ENCODE measurements at regions not wholly inside any gene's neighbourhood (a gene's known extent, or its start where the extent isn't known, plus 50 kb on each side); places are given as distances from the start of the nearest gene placed in this dataset.

DNA sequence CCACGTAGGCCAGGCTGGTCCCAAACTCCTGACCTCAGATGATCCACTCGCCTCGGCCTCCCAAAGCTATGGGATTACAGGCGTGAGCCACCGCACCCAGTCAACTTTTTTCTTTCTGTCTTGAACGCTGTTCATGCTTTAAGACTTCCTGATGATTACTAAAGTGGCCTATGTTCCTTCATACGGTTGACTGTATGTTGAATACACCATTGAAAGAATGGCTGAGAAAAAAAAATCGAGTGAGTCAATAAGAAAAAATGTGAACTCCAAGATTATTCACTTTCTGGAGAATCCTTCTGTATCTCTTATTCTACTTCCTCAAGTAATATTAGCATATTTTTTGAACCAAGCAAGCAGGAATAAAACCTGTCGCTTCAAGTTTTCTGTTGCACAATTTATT is 955.0 kb downstream of the GATA3 start:
- CTCF ChIA-PET = interaction anchor here (0.7 kb wide), 1 partner anchor 1253 kb away, joined by 3 read pairs; no protein-coding TSS in a partner anchor

GRCh38 chr10:9010093-9010492 is 955.6 kb downstream of the GATA3 start:
- no peak overlapping the region for H3K27ac ChIP-seq
- POLR2A ChIA-PET (ENCODE audit: low non-redundant PET) = no interaction called here
- TF ChIP-seq, protein P1, sequence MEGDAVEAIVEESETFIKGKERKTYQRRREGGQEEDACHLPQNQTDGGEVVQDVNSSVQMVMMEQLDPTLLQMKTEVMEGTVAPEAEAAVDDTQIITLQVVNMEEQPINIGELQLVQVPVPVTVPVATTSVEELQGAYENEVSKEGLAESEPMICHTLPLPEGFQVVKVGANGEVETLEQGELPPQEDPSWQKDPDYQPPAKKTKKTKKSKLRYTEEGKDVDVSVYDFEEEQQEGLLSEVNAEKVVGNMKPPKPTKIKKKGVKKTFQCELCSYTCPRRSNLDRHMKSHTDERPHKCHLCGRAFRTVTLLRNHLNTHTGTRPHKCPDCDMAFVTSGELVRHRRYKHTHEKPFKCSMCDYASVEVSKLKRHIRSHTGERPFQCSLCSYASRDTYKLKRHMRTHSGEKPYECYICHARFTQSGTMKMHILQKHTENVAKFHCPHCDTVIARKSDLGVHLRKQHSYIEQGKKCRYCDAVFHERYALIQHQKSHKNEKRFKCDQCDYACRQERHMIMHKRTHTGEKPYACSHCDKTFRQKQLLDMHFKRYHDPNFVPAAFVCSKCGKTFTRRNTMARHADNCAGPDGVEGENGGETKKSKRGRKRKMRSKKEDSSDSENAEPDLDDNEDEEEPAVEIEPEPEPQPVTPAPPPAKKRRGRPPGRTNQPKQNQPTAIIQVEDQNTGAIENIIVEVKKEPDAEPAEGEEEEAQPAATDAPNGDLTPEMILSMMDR (conservative IDR thresholded peaks at IDR 0.05; ENCODE audit: low read depth) = no peak
- CTCF ChIA-PET = no interaction called here
- DNase-seq (ENCODE audit: low spot score) = no peak

More for the DNA sequence above, 955.0 kb downstream of the GATA3 start:
- H3K27ac ChIP-seq = no peak overlapping the region
- TF ChIP-seq, protein P1 (conservative IDR thresholded peaks at IDR 0.05; ENCODE audit: low read depth) = no peak
- no peak for DNase-seq (ENCODE audit: low spot score)
- POLR2A ChIA-PET (ENCODE audit: low non-redundant PET) = no interaction called here

GRCh38 chr10:9010931-9011670 is 956.6 kb downstream of the GATA3 start:
- TF ChIP-seq, protein P1 (conservative IDR thresholded peaks at IDR 0.05; ENCODE audit: low read depth) = no peak
- CTCF ChIA-PET = no interaction called here
- no peak overlapping the region for H3K27ac ChIP-seq
- POLR2A ChIA-PET (ENCODE audit: low non-redundant PET) = no interaction called here
- no peak for DNase-seq (ENCODE audit: low spot score)

- DNase-seq (ENCODE audit: low spot score) = peak; percentile 21
- ChIA-PET CTCF (interaction anchor here (0.7 to 0.8 kb wide), 2 partner anchors 200 to 603 kb away, joined by 3 to 4 read pairs; no protein-coding TSS in a partner anchor), POLR2A (ENCODE audit: low non-redundant PET) (no interaction called here)
- TF ChIP-seq, protein P1 (conservative IDR thresholded peaks at IDR 0.05; ENCODE audit: low read depth) = no peak
- H3K27ac ChIP-seq = no peak overlapping the region
Measured at GRCh38 chr10:9012312-9012711, 957.8 kb downstream of the GATA3 start.

DNA sequence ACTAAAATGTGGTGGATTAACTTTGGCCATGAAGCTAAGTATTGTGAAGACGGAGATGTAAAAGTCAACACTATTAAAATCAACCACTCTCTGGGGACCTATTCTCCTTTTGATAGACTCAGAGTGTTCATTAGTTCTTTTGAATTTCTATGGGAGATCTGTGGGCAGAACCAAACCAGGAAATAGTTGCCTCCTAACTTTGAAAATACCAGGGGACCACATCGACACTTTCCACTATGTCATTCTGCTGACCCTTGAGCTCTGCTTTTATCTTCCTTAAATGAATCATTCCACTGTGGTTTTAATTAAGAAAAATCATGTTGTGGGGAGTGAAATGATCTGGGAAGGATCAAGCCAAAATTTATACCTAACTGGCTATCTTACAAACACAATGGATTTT is 960.5 kb downstream of the GATA3 start:
- POLR2A ChIA-PET (ENCODE audit: low non-redundant PET) = no interaction called here
- H3K27ac ChIP-seq = no peak overlapping the region
- CTCF ChIA-PET = no interaction called here
- TF ChIP-seq, protein P1 (conservative IDR thresholded peaks at IDR 0.05; ENCODE audit: low read depth) = no peak
- no peak for DNase-seq (ENCODE audit: low spot score)

GRCh38 chr10:9015447-9015846 is 961.0 kb downstream of the GATA3 start:
- TF ChIP-seq, protein P1 (conservative IDR thresholded peaks at IDR 0.05; ENCODE audit: low read depth) = no peak
- ChIA-PET CTCF (interaction anchor here (0.6 kb wide), 1 partner anchor 33 kb away, joined by 3 read pairs; no protein-coding TSS in a partner anchor), POLR2A (ENCODE audit: low non-redundant PET) (no interaction called here)
- no peak for DNase-seq (ENCODE audit: low spot score)
- H3K27ac ChIP-seq = no peak overlapping the region

All from RWPE1 (cell line).